IMR-90 (cell line): ENCODE measurements at regions not wholly inside any gene's neighbourhood (a gene's known extent, or its start where the extent isn't known, plus 50 kb on each side); places are given as distances from the start of the nearest gene placed in this dataset.

ENCODE experiments used
- ATAC-seq: fragments of 200-7000 bp; cut with Tn5 transposase; 2 replicates; pipeline ENCODE4 v1.9.1; 2020; ENCODE audit warnings: low read depth, mild to moderate bottlenecking, moderate library complexity
- BruUV-seq: library from RNA; stranded (reverse); fragments of 400-500 nt; replicated peaks from 2 replicates; lab custom pipeline; 2021; lab: Mats Ljungman, UMichigan
- CTCF ChIA-PET: fragments of 300-600 bp; formaldehyde crosslinking; extraction: SDS; loops from one replicate; lab custom pipeline; 2021; ENCODE audit warnings: antibody characterized with exemption; lab: Yijun Ruan, JAX
- POLR2A ChIA-PET: fragments of 300-600 bp; sonication (Branson Sonifier 250); formaldehyde crosslinking; loops from one replicate; lab custom pipeline; 2022; ENCODE audit warnings: antibody characterized with exemption; ENCODE audit not compliant: unreplicated experiment; lab: Charles Lee
- DNase-seq: peaks from one replicate; pipeline ENCODE4 v3.0.0; 2013
- H2AFZ ChIP-seq: replicated peaks from 2 replicates; pipeline ENCODE3; 2013; ENCODE audit warnings: low read length, mild to moderate bottlenecking; ENCODE audit not compliant: poor library complexity
- H2AK5ac ChIP-seq: 2 replicates; pipeline ENCODE4 v1.6.1; 2013; ENCODE audit warnings: low read depth, low read length, inconsistent platforms
- H2AK9ac ChIP-seq: replicated peaks from 2 replicates; pipeline ENCODE3; 2013; ENCODE audit warnings: mild to moderate bottlenecking, low read depth, low read length, moderate library complexity; ENCODE audit not compliant: poor library complexity
- H2BK120ac ChIP-seq: 2 replicates; pipeline ENCODE4 v1.6.1; 2013; ENCODE audit warnings: low read depth, low read length, inconsistent platforms
- H2BK15ac ChIP-seq: 3 replicates; pipeline ENCODE4 v1.6.1; 2013; ENCODE audit warnings: low read depth, low read length, inconsistent platforms
- H2BK20ac ChIP-seq: 2 replicates; pipeline ENCODE4 v1.6.1; 2013; ENCODE audit warnings: low read depth, mild to moderate bottlenecking, inconsistent platforms, low read length, moderate library complexity
- H2BK5ac ChIP-seq: 2 replicates; pipeline ENCODE4 v1.6.1; 2013; ENCODE audit warnings: mild to moderate bottlenecking, low read depth, low read length, inconsistent platforms; ENCODE audit not compliant: poor library complexity, severe bottlenecking
- H3K14ac ChIP-seq: replicated peaks from 2 replicates; pipeline ENCODE4 v1.6.1; 2013; ENCODE audit warnings: low read depth, low read length, inconsistent platforms
- H3K18ac ChIP-seq: 2 replicates; pipeline ENCODE4 v1.6.1; 2013; ENCODE audit warnings: low read depth, low read length, control low read depth
- H3K23ac ChIP-seq: 2 replicates; pipeline ENCODE4 v1.6.1; 2013; ENCODE audit warnings: low read depth, low read length, inconsistent platforms
- H3K27ac ChIP-seq: 2 replicates; pipeline ENCODE4 v1.5.1; 2013; ENCODE audit warnings: mild to moderate bottlenecking, control low read depth, low read length; ENCODE audit not compliant: insufficient read depth
- H3K27me3 ChIP-seq: 2 replicates; pipeline ENCODE4 v1.6.1; 2013; ENCODE audit warnings: low read length; ENCODE audit not compliant: control insufficient read depth, insufficient read depth
- H3K36me3 ChIP-seq: 2 replicates; pipeline ENCODE4 v1.6.1; 2013; ENCODE audit warnings: low read length, mixed read lengths; ENCODE audit not compliant: control insufficient read depth, insufficient read depth
- H3K4ac ChIP-seq: 2 replicates; pipeline ENCODE4 v1.6.1; 2013; ENCODE audit warnings: low read depth, low read length, inconsistent platforms
- H3K4me1 ChIP-seq: 2 replicates; pipeline ENCODE4 v1.6.1; 2013; ENCODE audit warnings: low read length, mixed read lengths; ENCODE audit not compliant: control insufficient read depth, insufficient read depth
- H3K4me2 ChIP-seq: 2 replicates; pipeline ENCODE4 v1.6.1; 2013; ENCODE audit warnings: low read depth, mild to moderate bottlenecking, control low read depth, low read length, moderate library complexity
- H3K4me3 ChIP-seq: 2 replicates; pipeline ENCODE4 v1.5.1; 2013; ENCODE audit warnings: low read depth, mild to moderate bottlenecking, control low read depth, low read length, moderate library complexity; ENCODE audit not compliant: insufficient read depth
- H3K56ac ChIP-seq: 2 replicates; pipeline ENCODE4 v1.6.1; 2013; ENCODE audit warnings: low read length, inconsistent platforms; ENCODE audit not compliant: insufficient read depth; ENCODE audit errors: extremely low read depth
- H3K79me1 ChIP-seq, 2 experiments: 2 replicates each; pipeline ENCODE4 v1.6.1; 2013; ENCODE audit warnings: low read length in 2 of 2, inconsistent platforms in 1 of 2, low read depth in 1 of 2
- H3K9ac ChIP-seq: 2 replicates; pipeline ENCODE4 v1.6.1; 2013; ENCODE audit warnings: low read depth, low read length, control low read depth
- H3K9me1 ChIP-seq: 2 replicates; pipeline ENCODE4 v1.6.1; 2013; ENCODE audit warnings: low read length, inconsistent platforms; ENCODE audit not compliant: insufficient read depth
- H3K9me3 ChIP-seq: 2 replicates; pipeline ENCODE4 v1.6.1; 2013; ENCODE audit warnings: low read length; ENCODE audit not compliant: control insufficient read depth, insufficient read depth
- H4K20me1 ChIP-seq: 2 replicates; pipeline ENCODE4 v1.6.1; 2013; ENCODE audit warnings: low read length, inconsistent platforms; ENCODE audit not compliant: insufficient read depth
- H4K5ac ChIP-seq: 2 replicates; pipeline ENCODE4 v1.6.1; 2013; ENCODE audit warnings: mild to moderate bottlenecking, low read depth, low read length, control low read depth
- H4K8ac ChIP-seq, 2 experiments: 2 replicates each; pipeline ENCODE4 v1.6.1; 2013; ENCODE audit warnings: low read depth in 2 of 2, low read length in 2 of 2, control low read depth in 1 of 2, inconsistent platforms in 1 of 2
- H4K91ac ChIP-seq: 2 replicates; pipeline ENCODE4 v1.6.1; 2013; ENCODE audit warnings: low read depth, low read length, inconsistent platforms; ENCODE audit not compliant: insufficient read depth
- BHLHE40 ChIP-seq: fragments of 150-350 bp; IDR thresholded peaks from 2 replicates; pipeline ENCODE4 v1.6.1; 2016; ENCODE audit warnings: mild to moderate bottlenecking, low read depth, low read length
- FOS ChIP-seq: fragments of 150-350 bp; IDR thresholded peaks from 2 replicates; pipeline ENCODE4 v1.6.1; 2016; ENCODE audit warnings: low read depth, low read length
- POLR2A ChIP-seq: IDR thresholded peaks from 2 replicates; pipeline ENCODE4 v1.6.1; 2012; ENCODE audit warnings: mild to moderate bottlenecking, low read depth, low read length
- WGBS, 2 experiments: methylation state at CpG; one replicate each; pipeline versions ENCODE4 v1.1.5 to v1.1.7; 2013; ENCODE audit warnings: missing lambda C conversion rate in 2 of 2; ENCODE audit not compliant: insufficient read length in 1 of 2; ENCODE audit errors: extremely low coverage in 2 of 2; 5-methylcytosine and 5-hydroxymethylcytosine counted together
- dilution Hi-C: fragments of 300-500 bp; cut with HindIII; formaldehyde crosslinking; loops from one replicate; pipeline ENCODE4 v1.14.3; 2018; ENCODE audit warnings: low sequenced_read_pairs; ENCODE audit not compliant: unreplicated experiment
- in situ Hi-C: fragments of 300-500 bp; cut with MboI; formaldehyde crosslinking; loops from 3 replicates; pipeline ENCODE4 v1.14.3; 2019; ENCODE audit warnings: low sequenced_read_pairs, inconsistent platforms, mixed read lengths
- intact Hi-C: fragments of 100-400 bp; cut with micrococcal nuclease; formaldehyde crosslinking; loops from 2 replicates; pipeline ENCODE4 v1.10.0; 2022

DNA sequence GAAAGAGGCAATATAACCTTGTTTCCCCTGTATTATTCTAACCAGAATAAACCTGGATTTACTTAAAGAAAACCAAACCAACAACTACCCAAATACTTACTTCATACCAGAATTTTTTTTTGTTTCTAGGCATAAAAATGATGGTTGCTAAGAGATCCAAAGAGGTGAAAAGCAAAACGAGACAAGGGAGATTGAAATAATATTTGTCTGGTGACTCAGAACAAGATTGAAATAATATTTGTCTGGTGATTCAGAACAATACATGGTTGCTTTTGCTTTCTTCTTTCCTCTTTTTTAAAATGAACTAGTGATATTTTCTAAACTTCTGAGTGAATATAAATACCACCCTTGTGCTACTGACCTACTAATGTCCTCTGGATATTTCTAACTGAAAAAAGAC, 592.9 kb downstream of the KCTD12 start:
- intact Hi-C loops (no loop called here), in situ Hi-C loops (no loop called here), dilution Hi-C loops (no loop called here)
- no peak overlapping the region for H3K4ac ChIP-seq
- DNase-seq (peak; percentile 75), ATAC-seq (peak; percentile 77)
- no peak overlapping the region for H3K56ac ChIP-seq
- no peak overlapping the region for H3K23ac ChIP-seq
- H3K36me3 ChIP-seq: no peaks in the 10 kb centered on the region
- H3K4me3 ChIP-seq: no peak overlapping the region
- no peak overlapping the region for H3K14ac ChIP-seq
- H2AFZ ChIP-seq: no peak overlapping the region
- no peak overlapping the region for H4K8ac ChIP-seq
- H4K5ac ChIP-seq: no peak overlapping the region
- no peak overlapping the region for H2BK20ac ChIP-seq
- H2BK120ac ChIP-seq: no peak overlapping the region
- H4K91ac ChIP-seq: no peak overlapping the region
- H3K27ac ChIP-seq: no peak overlapping the region
- no CpG with 5 or more reads among the region's 1 CpG for WGBS, 2 experiments
- no peaks in the 10 kb centered on the region for H4K20me1 ChIP-seq
- H3K4me1 ChIP-seq: no peaks in the 10 kb centered on the region
- no peaks in the 10 kb centered on the region for H3K79me1 ChIP-seq
- no TSS peak for BruUV-seq
- no peaks in the 10 kb centered on the region for H3K9me1 ChIP-seq
- TF ChIP-seq BHLHE40 (peak; percentile 55; the same call in 1 of the 2 replicates), POLR2A (no peak), FOS (peak; percentile 46; the same call in 1 of the 2 replicates)
- H2BK5ac ChIP-seq: no peak overlapping the region
- H3K9ac ChIP-seq: no peak overlapping the region
- POLR2A ChIA-PET: no interaction called here
- no peak overlapping the region for H2BK15ac ChIP-seq
- H3K4me2 ChIP-seq: no peak overlapping the region
- no peak overlapping the region for H3K18ac ChIP-seq
- no peaks in the 10 kb centered on the region for H3K9me3 ChIP-seq
- H2AK5ac ChIP-seq: no peak overlapping the region
- H2AK9ac ChIP-seq: no peak overlapping the region
- CTCF ChIA-PET: no interaction called here
- 0 out of 2 replicates have a peak, but pooled peaks cover 1% of the 10 kb centered on the region for H3K27me3 ChIP-seq
